ENCODE measurements at regions not wholly inside any gene's neighbourhood (a gene's known extent, or its start where the extent isn't known, plus 50 kb on each side); places are given as distances from the start of the nearest gene placed in this dataset.

DNA sequence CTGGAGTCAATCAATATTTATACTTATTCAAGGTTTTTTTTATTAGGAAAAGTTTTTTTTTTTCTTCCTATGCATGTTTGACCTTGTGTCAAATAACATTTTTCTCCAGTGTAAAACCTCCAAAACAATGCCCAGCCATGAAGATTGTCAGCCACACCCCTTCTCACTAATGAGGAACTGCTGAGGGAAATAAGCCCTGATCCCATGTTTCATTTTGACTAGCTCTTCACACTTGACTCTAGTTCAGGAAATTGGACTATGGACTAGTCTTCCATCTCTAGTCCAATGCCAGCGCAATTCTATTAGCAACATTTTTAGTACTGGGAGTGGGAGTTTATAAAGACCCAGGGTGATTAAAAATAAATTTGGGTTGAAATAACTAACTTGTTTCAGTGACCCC is 275.6 kb upstream of the CXCR4 start:
- Mint-ChIP-seq H3K27ac (ENCODE audit: unreplicated experiment) (no peak overlapping the region), H3K9me3 (ENCODE audit: unreplicated experiment) (peaks cover 1% of the 10 kb centered on the region), H3K27me3 (ENCODE audit: unreplicated experiment) (peaks cover 7% of the 10 kb centered on the region), H3K4me3 (ENCODE audit: unreplicated experiment) (no peak overlapping the region), H3K4me1 (ENCODE audit: low read depth, unreplicated experiment) (no peaks in the 10 kb centered on the region), H3K36me3 (ENCODE audit: unreplicated experiment) (peaks cover 14% of the 10 kb centered on the region)
- TF ChIP-seq, protein P1, sequence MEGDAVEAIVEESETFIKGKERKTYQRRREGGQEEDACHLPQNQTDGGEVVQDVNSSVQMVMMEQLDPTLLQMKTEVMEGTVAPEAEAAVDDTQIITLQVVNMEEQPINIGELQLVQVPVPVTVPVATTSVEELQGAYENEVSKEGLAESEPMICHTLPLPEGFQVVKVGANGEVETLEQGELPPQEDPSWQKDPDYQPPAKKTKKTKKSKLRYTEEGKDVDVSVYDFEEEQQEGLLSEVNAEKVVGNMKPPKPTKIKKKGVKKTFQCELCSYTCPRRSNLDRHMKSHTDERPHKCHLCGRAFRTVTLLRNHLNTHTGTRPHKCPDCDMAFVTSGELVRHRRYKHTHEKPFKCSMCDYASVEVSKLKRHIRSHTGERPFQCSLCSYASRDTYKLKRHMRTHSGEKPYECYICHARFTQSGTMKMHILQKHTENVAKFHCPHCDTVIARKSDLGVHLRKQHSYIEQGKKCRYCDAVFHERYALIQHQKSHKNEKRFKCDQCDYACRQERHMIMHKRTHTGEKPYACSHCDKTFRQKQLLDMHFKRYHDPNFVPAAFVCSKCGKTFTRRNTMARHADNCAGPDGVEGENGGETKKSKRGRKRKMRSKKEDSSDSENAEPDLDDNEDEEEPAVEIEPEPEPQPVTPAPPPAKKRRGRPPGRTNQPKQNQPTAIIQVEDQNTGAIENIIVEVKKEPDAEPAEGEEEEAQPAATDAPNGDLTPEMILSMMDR (IDR thresholded peaks at IDR 0.05; ENCODE audit: partially characterized antibody, unreplicated experiment) = no peak
- DNase-seq = no peak

DNA sequence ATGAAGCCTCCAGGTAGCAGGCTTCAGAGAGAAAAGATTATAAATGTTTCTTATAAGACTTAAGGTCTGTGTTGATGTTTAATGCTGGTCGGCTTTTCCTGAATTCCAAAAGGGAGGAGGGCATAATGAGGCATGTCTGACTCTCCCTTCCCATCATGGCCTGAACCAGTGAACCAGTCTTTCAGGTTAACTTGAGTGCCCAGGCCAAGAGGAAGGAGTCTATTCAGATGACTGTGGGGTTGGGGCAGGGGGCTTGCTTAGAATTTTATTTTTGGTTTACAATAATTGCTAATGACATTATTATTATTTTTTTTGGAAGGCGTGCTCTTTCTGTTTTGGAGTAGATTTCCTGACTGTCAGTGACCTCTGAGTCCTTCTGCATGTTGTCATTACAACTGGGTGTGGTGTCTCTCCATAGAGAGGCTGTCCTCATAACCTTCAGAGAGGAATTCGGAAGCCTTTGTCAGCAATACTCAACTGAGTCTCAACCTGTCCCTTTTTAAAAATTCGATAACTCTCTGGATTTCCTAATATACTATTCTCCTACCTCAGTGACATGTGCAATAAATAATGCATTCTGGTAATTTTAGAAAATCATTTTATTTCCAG is 275.1 kb upstream of the CXCR4 start:
- H3K27ac Mint-ChIP-seq (ENCODE audit: unreplicated experiment) = no peak overlapping the region
- no peak overlapping the region for H3K4me3 Mint-ChIP-seq (ENCODE audit: unreplicated experiment)
- H3K4me1 Mint-ChIP-seq (ENCODE audit: low read depth, unreplicated experiment) = no peaks in the 10 kb centered on the region
- TF ChIP-seq, protein P1 (IDR thresholded peaks at IDR 0.05; ENCODE audit: partially characterized antibody, unreplicated experiment) = no peak
- peaks cover 12% of the 10 kb centered on the region for H3K36me3 Mint-ChIP-seq (ENCODE audit: unreplicated experiment)
- no peaks in the 10 kb centered on the region for H3K9me3 Mint-ChIP-seq (ENCODE audit: unreplicated experiment)
- no peak for DNase-seq
- peaks cover 7% of the 10 kb centered on the region for H3K27me3 Mint-ChIP-seq (ENCODE audit: unreplicated experiment)

DNA sequence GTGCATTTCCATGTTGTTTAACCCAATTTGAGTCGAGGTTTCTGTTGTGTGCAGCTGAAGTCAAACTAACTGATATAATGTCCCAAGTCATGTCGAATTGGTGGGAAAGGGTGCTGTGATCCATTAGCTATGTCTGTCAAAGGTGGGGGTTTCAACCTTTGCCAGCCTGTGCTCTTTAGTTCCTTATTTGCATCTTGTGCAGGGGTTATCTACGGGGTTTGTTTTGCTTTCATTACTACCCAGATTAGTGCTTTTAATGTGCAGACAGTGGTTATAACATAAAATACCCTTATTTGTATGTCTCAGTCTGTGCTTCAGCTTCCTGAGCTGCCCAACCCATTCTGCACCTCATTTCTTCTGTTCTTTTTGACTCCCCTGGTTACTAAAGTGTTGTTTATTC is 271.9 kb upstream of the CXCR4 start:
- TF ChIP-seq, protein P1 (IDR thresholded peaks at IDR 0.05; ENCODE audit: partially characterized antibody, unreplicated experiment) = no peak
- H3K4me3 Mint-ChIP-seq (ENCODE audit: unreplicated experiment) = no peak overlapping the region
- H3K36me3 Mint-ChIP-seq (ENCODE audit: unreplicated experiment) = peaks cover 6% of the 10 kb centered on the region
- H3K9me3 Mint-ChIP-seq (ENCODE audit: unreplicated experiment) = peaks cover 3% of the 10 kb centered on the region
- H3K4me1 Mint-ChIP-seq (ENCODE audit: low read depth, unreplicated experiment) = peaks cover 12% of the 10 kb centered on the region
- DNase-seq = no peak
- H3K27ac Mint-ChIP-seq (ENCODE audit: unreplicated experiment) = no peak overlapping the region
- peaks cover 2% of the 10 kb centered on the region for H3K27me3 Mint-ChIP-seq (ENCODE audit: unreplicated experiment)

DNA sequence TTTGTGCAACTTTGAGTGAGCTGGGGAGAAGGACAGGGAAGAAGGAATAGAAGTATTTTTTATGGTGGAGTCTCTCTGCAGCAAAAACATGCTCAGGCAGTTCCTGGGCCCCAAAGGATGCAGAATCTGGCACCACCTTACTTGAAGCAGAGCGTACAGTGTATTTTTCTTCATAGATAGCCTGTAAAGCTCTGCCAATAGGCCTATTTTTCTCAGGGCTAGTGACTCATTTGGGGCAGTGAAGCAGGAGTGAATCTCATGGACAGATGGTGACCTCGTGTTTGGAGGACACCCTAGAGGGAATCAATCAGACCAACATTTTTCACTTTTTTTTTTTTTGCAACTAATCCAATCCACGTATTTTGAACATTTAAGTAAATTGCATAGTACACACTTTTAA is 268.1 kb upstream of the CXCR4 start:
- no peak for DNase-seq
- Mint-ChIP-seq H3K4me3 (ENCODE audit: unreplicated experiment) (no peak overlapping the region), H3K4me1 (ENCODE audit: low read depth, unreplicated experiment) (peaks cover 22% of the 10 kb centered on the region), H3K9me3 (ENCODE audit: unreplicated experiment) (peaks cover 8% of the 10 kb centered on the region), H3K27me3 (ENCODE audit: unreplicated experiment) (no peaks in the 10 kb centered on the region), H3K36me3 (ENCODE audit: unreplicated experiment) (peaks cover 6% of the 10 kb centered on the region), H3K27ac (ENCODE audit: unreplicated experiment) (peak overlapping the region; percentile 55)
- TF ChIP-seq, protein P1 (IDR thresholded peaks at IDR 0.05; ENCODE audit: partially characterized antibody, unreplicated experiment) = no peak

DNA sequence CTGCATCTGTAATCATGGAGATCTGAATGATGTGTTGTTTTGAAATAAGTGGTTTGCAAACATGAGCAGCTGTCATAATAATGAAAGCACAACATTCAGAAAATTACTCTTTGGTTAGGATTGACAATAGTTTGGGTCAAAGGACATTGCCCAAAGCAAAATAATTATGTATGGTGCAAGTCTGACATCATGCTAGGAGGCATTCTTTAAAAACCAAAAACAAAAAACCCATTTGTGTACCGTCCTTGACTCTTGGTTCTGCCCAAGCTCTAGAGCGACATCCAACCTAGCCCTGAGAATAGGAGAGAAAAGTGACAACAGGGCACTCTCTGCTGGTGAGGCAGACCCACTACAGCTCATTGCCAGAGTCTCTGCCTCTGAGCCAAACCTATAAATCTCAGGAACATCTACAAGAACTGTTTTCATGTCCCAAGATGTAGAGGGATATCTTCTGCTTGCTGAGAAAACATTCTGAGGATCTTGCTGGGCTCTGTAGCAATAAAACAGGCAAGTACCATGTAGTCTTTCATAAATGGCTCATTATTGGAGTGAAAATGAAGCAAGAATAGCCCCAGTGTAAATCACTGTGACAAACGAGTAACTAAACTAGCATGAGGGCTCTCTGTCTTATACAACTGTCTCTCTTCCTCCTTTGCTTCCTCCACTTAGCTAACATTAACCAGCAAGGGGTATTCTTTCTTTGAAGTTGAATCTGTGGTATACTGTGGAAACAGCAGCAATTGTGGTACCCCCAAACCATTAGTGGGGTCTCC is 266.8 kb upstream of the CXCR4 start:
- DNase-seq = peak; percentile 27

More for the DNA sequence above, 266.8 kb upstream of the CXCR4 start:
- H3K4me3 Mint-ChIP-seq (ENCODE audit: unreplicated experiment) = no peak overlapping the region
- peaks cover 22% of the 10 kb centered on the region for H3K4me1 Mint-ChIP-seq (ENCODE audit: low read depth, unreplicated experiment)
- H3K27ac Mint-ChIP-seq (ENCODE audit: unreplicated experiment) = no peak overlapping the region
- peaks cover 8% of the 10 kb centered on the region for H3K9me3 Mint-ChIP-seq (ENCODE audit: unreplicated experiment)
- peaks cover 6% of the 10 kb centered on the region for H3K36me3 Mint-ChIP-seq (ENCODE audit: unreplicated experiment)
- TF ChIP-seq, protein P1 (IDR thresholded peaks at IDR 0.05; ENCODE audit: partially characterized antibody, unreplicated experiment) = peak; percentile 63
- H3K27me3 Mint-ChIP-seq (ENCODE audit: unreplicated experiment) = no peaks in the 10 kb centered on the region
